Activated CD8-positive, alpha-beta T cell treated with anti-CD3 and anti-CD28 coated beads for 36 hours (primary cell): ENCODE measurements at regions not wholly inside any gene's neighbourhood (a gene's known extent, or its start where the extent isn't known, plus 50 kb on each side); places are given as distances from the start of the nearest gene placed in this dataset.

ENCODE experiments used
- ATAC-seq: fragments of 200-7000 bp; cut with Tn5 transposase; one replicate; pipeline ENCODE4 v1.10.0; 2021; ENCODE audit warnings: mild to moderate bottlenecking, moderate library complexity
- CTCF ChIA-PET: fragments of 350-600 bp; sonication (Branson Sonifier 250); formaldehyde crosslinking; loops from one replicate; lab custom pipeline; 2021; ENCODE audit warnings: antibody characterized with exemption; lab: Charles Lee
- POLR2A ChIA-PET: fragments of 350-600 bp; sonication (Branson Sonifier 250); formaldehyde crosslinking; loops from one replicate; lab custom pipeline; 2021; ENCODE audit warnings: antibody characterized with exemption; lab: Charles Lee
- DNase-seq: peaks from one replicate; pipeline ENCODE4 v3.0.0-alpha.2; 2020
- H3K27ac Mint-ChIP-seq: one replicate; pipeline ENCODE4 v1.8.0; 2021; ENCODE audit warnings: mild to moderate bottlenecking, mixed read lengths
- H3K27me3 Mint-ChIP-seq: one replicate; pipeline ENCODE4 v1.8.0; 2021; ENCODE audit warnings: mixed read lengths
- H3K36me3 Mint-ChIP-seq: one replicate; pipeline ENCODE4 v1.8.0; 2021; ENCODE audit warnings: low read depth, mixed read lengths
- H3K4me1 Mint-ChIP-seq: one replicate; pipeline ENCODE4 v1.8.0; 2021; ENCODE audit warnings: low read depth, mixed read lengths
- H3K4me3 Mint-ChIP-seq: one replicate; pipeline ENCODE4 v1.8.0; 2021; ENCODE audit warnings: mild to moderate bottlenecking, moderate library complexity, mixed read lengths
- H3K9me3 Mint-ChIP-seq: one replicate; pipeline ENCODE4 v1.8.0; 2021; ENCODE audit warnings: mixed read lengths
- intact Hi-C: fragments of 100-400 bp; cut with micrococcal nuclease; formaldehyde crosslinking; loops from one replicate; pipeline ENCODE4 v1.10.0; 2022
- TF ChIP-seq, protein P1 (sequence below): fragments of 200-600 bp; IDR thresholded peaks from one replicate; pipeline ENCODE4 v1.8.0; 2022; ENCODE audit warnings: antibody characterized with exemption, mild to moderate bottlenecking

DNA sequence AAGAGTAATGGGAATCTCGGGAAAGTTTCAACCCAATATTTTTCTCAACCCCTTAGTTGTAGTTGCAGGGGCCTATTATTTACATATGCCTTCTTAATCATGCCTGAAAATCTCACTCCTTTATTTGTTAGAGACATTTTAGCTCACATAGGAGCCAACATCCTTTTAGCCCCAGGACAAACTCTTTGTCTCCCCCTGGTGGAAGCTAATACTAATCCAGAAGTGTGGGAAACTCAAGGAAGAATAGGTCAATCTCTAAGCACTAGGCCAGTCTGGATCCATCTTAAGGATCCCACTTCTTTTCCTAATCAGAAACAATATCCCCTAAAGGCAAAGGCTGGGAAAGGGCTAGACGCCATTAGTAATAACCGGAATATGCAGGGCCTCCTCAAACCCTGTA is 550.9 kb upstream of the PKDCC start:
- ATAC-seq, result no peak
- H3K4me1 Mint-ChIP-seq, result no peaks in the 10 kb centered on the region

GRCh38 chr2:41498781-41499180 is 549.0 kb upstream of the PKDCC start:
- ChIA-PET CTCF (no interaction called here), POLR2A (no interaction called here)
- H3K27ac Mint-ChIP-seq, result no peak overlapping the region
- intact Hi-C loops, result no loop called here
- H3K36me3 Mint-ChIP-seq, result peaks cover 4% of the 10 kb centered on the region
- peaks cover 2% of the 10 kb centered on the region for H3K27me3 Mint-ChIP-seq
- H3K4me3 Mint-ChIP-seq, result no peak overlapping the region
- ATAC-seq (no peak), DNase-seq (no peak)
- H3K4me1 Mint-ChIP-seq, result no peaks in the 10 kb centered on the region
- H3K9me3 Mint-ChIP-seq, result peaks cover 47% of the 10 kb centered on the region
- TF ChIP-seq, protein P1, sequence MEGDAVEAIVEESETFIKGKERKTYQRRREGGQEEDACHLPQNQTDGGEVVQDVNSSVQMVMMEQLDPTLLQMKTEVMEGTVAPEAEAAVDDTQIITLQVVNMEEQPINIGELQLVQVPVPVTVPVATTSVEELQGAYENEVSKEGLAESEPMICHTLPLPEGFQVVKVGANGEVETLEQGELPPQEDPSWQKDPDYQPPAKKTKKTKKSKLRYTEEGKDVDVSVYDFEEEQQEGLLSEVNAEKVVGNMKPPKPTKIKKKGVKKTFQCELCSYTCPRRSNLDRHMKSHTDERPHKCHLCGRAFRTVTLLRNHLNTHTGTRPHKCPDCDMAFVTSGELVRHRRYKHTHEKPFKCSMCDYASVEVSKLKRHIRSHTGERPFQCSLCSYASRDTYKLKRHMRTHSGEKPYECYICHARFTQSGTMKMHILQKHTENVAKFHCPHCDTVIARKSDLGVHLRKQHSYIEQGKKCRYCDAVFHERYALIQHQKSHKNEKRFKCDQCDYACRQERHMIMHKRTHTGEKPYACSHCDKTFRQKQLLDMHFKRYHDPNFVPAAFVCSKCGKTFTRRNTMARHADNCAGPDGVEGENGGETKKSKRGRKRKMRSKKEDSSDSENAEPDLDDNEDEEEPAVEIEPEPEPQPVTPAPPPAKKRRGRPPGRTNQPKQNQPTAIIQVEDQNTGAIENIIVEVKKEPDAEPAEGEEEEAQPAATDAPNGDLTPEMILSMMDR, result no peak

More for the DNA sequence above, 550.9 kb upstream of the PKDCC start:
- Mint-ChIP-seq H3K4me3 (no peak overlapping the region), H3K27me3 (no peaks in the 10 kb centered on the region), H3K9me3 (peaks cover 48% of the 10 kb centered on the region), H3K36me3 (peaks cover 4% of the 10 kb centered on the region), H3K27ac (no peak overlapping the region)
- CTCF ChIA-PET, result interaction anchor here (0.5 kb wide), 1 partner anchor 48 kb away, joined by 3 read pairs; no protein-coding TSS in a partner anchor
- POLR2A ChIA-PET, result no interaction called here
- no peak for DNase-seq
- TF ChIP-seq, protein P1, result peak; percentile 24
- intact Hi-C loops, result no loop called here

- no peak for DNase-seq
- Mint-ChIP-seq H3K27me3 (peaks cover 2% of the 10 kb centered on the region), H3K9me3 (peaks cover 28% of the 10 kb centered on the region), H3K4me1 (no peaks in the 10 kb centered on the region), H3K27ac (no peak overlapping the region), H3K4me3 (no peak overlapping the region), H3K36me3 (no peaks in the 10 kb centered on the region)
- TF ChIP-seq, protein P1, result no peak
- intact Hi-C loops, result no loop called here
- ChIA-PET POLR2A (no interaction called here), CTCF (no interaction called here)
- no peak for ATAC-seq
Measured at GRCh38 chr2:41500895-41501294, 546.9 kb upstream of the PKDCC start.

DNA sequence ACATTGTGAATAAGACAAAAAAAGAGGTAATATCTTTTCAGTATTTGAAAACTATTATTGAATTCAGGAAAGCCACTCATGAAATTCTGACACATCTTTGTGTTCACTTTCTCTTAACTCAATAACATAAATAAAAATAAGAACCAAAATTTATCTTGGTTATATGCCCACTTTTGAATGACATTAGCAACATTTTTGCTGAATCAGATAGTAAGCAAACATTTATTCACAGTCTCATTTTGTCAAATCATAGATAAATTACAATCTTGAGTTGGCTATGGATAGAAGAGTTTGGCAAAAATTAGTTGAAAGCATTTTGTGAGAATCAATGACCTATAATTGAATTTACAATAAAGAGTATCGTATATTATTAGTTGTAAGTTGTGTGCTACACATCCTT is 545.1 kb upstream of the PKDCC start:
- Mint-ChIP-seq H3K4me3 (no peak overlapping the region), H3K27me3 (peaks cover 2% of the 10 kb centered on the region), H3K27ac (no peak overlapping the region), H3K4me1 (no peaks in the 10 kb centered on the region), H3K36me3 (no peaks in the 10 kb centered on the region), H3K9me3 (peaks cover 19% of the 10 kb centered on the region)
- ChIA-PET POLR2A (no interaction called here), CTCF (no interaction called here)
- TF ChIP-seq, protein P1, result no peak
- intact Hi-C loops, result no loop called here
- DNase-seq (no peak), ATAC-seq (no peak)

GRCh38 chr2:41504532-41504931 is 543.3 kb upstream of the PKDCC start:
- H3K4me3 Mint-ChIP-seq, result no peak overlapping the region
- TF ChIP-seq, protein P1, result no peak
- intact Hi-C loops, result no loop called here
- ChIA-PET POLR2A (no interaction called here), CTCF (no interaction called here)
- no peak overlapping the region for H3K27ac Mint-ChIP-seq
- DNase-seq (no peak), ATAC-seq (no peak)
- peaks cover 2% of the 10 kb centered on the region for H3K27me3 Mint-ChIP-seq
- peaks cover 13% of the 10 kb centered on the region for H3K9me3 Mint-ChIP-seq
- H3K36me3 Mint-ChIP-seq, result no peaks in the 10 kb centered on the region
- H3K4me1 Mint-ChIP-seq, result no peaks in the 10 kb centered on the region
